HepG2 (cell line): ENCODE measurements at regions not wholly inside any gene's neighbourhood (a gene's known extent, or its start where the extent isn't known, plus 50 kb on each side); places are given as distances from the start of the nearest gene placed in this dataset.

Source experiments
- ATAC-seq: fragments of 200-7000 bp; cut with Tn5 transposase; 3 replicates; pipeline ENCODE4 v1.9.1; 2020; ENCODE audit warnings: mild to moderate bottlenecking, moderate library complexity
- BruUV-seq: library from RNA; stranded (reverse); fragments of 400-500 nt; replicated peaks from 2 replicates; lab custom pipeline; 2021; lab: Mats Ljungman, UMichigan
- CTCF ChIA-PET: fragments of 300-600 bp; formaldehyde crosslinking; extraction: SDS; loops from one replicate; lab custom pipeline; 2021; ENCODE audit warnings: low total read pairs, inconsistent platforms, low intra/inter-chr PET ratio; lab: Yijun Ruan, JAX
- POLR2A ChIA-PET: fragments of 350-600 bp; sonication (Branson Sonifier 250); formaldehyde crosslinking; loops from one replicate; lab custom pipeline; 2020; ENCODE audit warnings: antibody characterized with exemption, inconsistent platforms; lab: Yijun Ruan, JAX
- DNase-seq: peaks from one replicate; pipeline ENCODE4 v3.0.0-alpha.2; 2015; ENCODE audit warnings: low spot score
- FAIRE-seq: peaks from 3 replicates; lab custom pipeline; 2011; peaks lifted over from hg19 to GRCh38; lab: Jason Lieb, UNC
- H2AFZ ChIP-seq: one replicate; pipeline ENCODE4 v1.6.1; 2011; ENCODE audit warnings: low read length, inconsistent platforms
- H3K27ac ChIP-seq: fragments of 300-600 bp; 3 replicates; pipeline ENCODE4 v1.8.0; 2011; ENCODE audit warnings: mixed run types, mild to moderate bottlenecking, mixed read lengths, low read length, inconsistent platforms; ENCODE audit not compliant: insufficient read depth; ENCODE audit errors: extremely low read length
- H3K27me3 ChIP-seq, 2 experiments: fragments of 200-600 bp in 1 of 2; 2 replicates in 1 of 2; 3 replicates in 1 of 2; pipeline versions ENCODE4 v1.6.0 to v1.8.0; 2011; ENCODE audit warnings: low read length in 2 of 2, mild to moderate bottlenecking in 2 of 2, moderate library complexity in 2 of 2, inconsistent platforms in 1 of 2; ENCODE audit not compliant: insufficient read depth in 2 of 2, control insufficient read depth in 1 of 2
- H3K36me3 ChIP-seq, 2 experiments: fragments of 200-600 bp in 1 of 2; replicated peaks in 1 of 2; 2 replicates in 1 of 2; 3 replicates in 1 of 2; pipeline versions ENCODE4 v1.5.1 to v1.8.0; 2011; ENCODE audit warnings: low read length in 2 of 2, inconsistent platforms in 1 of 2; ENCODE audit not compliant: insufficient read depth in 2 of 2, control insufficient read depth in 1 of 2
- H3K4me1 ChIP-seq: 2 replicates; pipeline ENCODE4 v1.5.1; 2012; ENCODE audit warnings: low read length, inconsistent platforms; ENCODE audit not compliant: insufficient read depth
- H3K4me2 ChIP-seq: 2 replicates; pipeline ENCODE4 v1.6.0; 2011; ENCODE audit warnings: low read depth, low read length, inconsistent platforms
- H3K4me3 ChIP-seq, 3 experiments: fragments of 200-600 bp in 1 of 3; sonication (generic), shearing (Covaris generic) in 1 of 3; replicated peaks in 1 of 3; 2 replicates each; pipeline ENCODE4 v1.5.1; 2011 to 2016; ENCODE audit warnings: low read length in 3 of 3, inconsistent platforms in 2 of 3, low read depth in 2 of 3, mild to moderate bottlenecking in 2 of 3, control low read depth in 1 of 3, mixed read lengths in 1 of 3; ENCODE audit not compliant: insufficient read depth in 1 of 3
- H3K79me2 ChIP-seq: one replicate; pipeline ENCODE4 v1.6.1; 2011; ENCODE audit warnings: low read length, inconsistent platforms; ENCODE audit not compliant: insufficient read depth
- H3K9ac ChIP-seq: 2 replicates; pipeline ENCODE4 v1.6.0; 2011; ENCODE audit warnings: mild to moderate bottlenecking, low read depth, low read length, inconsistent platforms; ENCODE audit not compliant: insufficient read depth
- H3K9me3 ChIP-seq: 2 replicates; pipeline ENCODE4 v1.5.1; 2012; ENCODE audit warnings: mild to moderate bottlenecking, low read length
- H4K20me1 ChIP-seq: 2 replicates; pipeline ENCODE4 v1.6.0; 2011; ENCODE audit warnings: inconsistent platforms, mild to moderate bottlenecking, low read length, moderate library complexity; ENCODE audit not compliant: insufficient read depth
- HOMEZ ChIP-seq: IDR thresholded peaks from 2 replicates; pipeline ENCODE4 v1.6.1; 2016; ENCODE audit warnings: low read depth
- NCOA5 ChIP-seq: sonication (generic); formaldehyde crosslinking; IDR thresholded peaks from 2 replicates; pipeline ENCODE4 v1.4.0; 2020; ENCODE audit warnings: missing genetic modification reagents
- NR3C1 ChIP-seq: sonication (generic); formaldehyde crosslinking; IDR thresholded peaks from 2 replicates; pipeline ENCODE4 v1.4.0; 2020; ENCODE audit warnings: missing genetic modification reagents
- TMF1 ChIP-seq: sonication (generic); formaldehyde crosslinking; IDR thresholded peaks from 2 replicates; pipeline ENCODE4 v1.8.1; 2022; ENCODE audit warnings: low read depth, missing genetic modification reagents
- ZNF484 ChIP-seq: sonication (generic); formaldehyde crosslinking; IDR thresholded peaks from 2 replicates; pipeline ENCODE4 v1.5.1; 2020; ENCODE audit warnings: mild to moderate bottlenecking, low read depth, missing genetic modification reagents, borderline replicate concordance
- ZNF510 ChIP-seq: sonication (generic); formaldehyde crosslinking; IDR thresholded peaks from 2 replicates; pipeline ENCODE4 v1.4.0; 2020; ENCODE audit warnings: low read depth, mild to moderate bottlenecking, missing genetic modification reagents
- ZSCAN22 ChIP-seq: sonication (generic); formaldehyde crosslinking; IDR thresholded peaks from 2 replicates; pipeline ENCODE4 v1.4.0; 2020; ENCODE audit warnings: mild to moderate bottlenecking, missing genetic modification reagents
- WGBS: methylation state at CpG from one replicate; pipeline ENCODE4 v1.1.6; 2017; ENCODE audit warnings: low lambda C conversion rate; 5-methylcytosine and 5-hydroxymethylcytosine counted together
- in situ Hi-C: cut with HindIII; loops from 2 replicates; pipeline ENCODE4 v1.10.0; 2017; ENCODE audit warnings: low pct_unique_long_range_greater_than_20kb; ENCODE audit not compliant: extremely low pct_ligation_motif_present
- intact Hi-C: fragments of 100-400 bp; cut with micrococcal nuclease; formaldehyde crosslinking; loops from one replicate; pipeline ENCODE4 v1.10.0; 2022; ENCODE audit not compliant: unreplicated experiment
- TF ChIP-seq, protein P1 (sequence below): sonication (generic); formaldehyde crosslinking; IDR thresholded peaks from one replicate; pipeline ENCODE4 v1.5.1; 2020; ENCODE audit warnings: mild to moderate bottlenecking, missing genetic modification reagents; ENCODE audit errors: not compliant biosample characterization

DNA sequence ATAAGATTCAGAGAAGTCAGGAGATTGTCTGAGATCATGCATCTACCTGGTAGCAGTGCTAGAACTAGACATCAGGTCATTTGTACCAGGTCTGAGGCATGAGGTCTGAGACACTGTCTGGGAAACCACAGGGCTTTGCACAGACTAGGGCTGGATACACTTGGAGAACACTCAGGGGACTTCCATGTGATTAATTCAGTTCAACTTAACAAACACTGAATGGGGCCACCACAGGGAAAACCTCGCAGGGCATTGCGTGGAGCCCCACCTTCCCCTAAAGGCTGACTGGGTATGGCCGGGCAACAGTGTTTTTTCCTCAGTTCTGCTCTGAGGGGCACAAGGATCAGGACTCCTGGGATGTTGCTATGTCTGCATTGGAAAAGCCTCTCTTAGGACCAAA is 86.5 kb upstream of the WARS2 start (continued):
- TF ChIP-seq NR3C1 (CRISPR knock-in tag) = no peak
- no peak for TF ChIP-seq TMF1 (CRISPR knock-in tag)
- no peak for TF ChIP-seq NCOA5
- TF ChIP-seq ZNF484 (CRISPR knock-in tag) = no peak
- no peak for TF ChIP-seq ZSCAN22

DNA sequence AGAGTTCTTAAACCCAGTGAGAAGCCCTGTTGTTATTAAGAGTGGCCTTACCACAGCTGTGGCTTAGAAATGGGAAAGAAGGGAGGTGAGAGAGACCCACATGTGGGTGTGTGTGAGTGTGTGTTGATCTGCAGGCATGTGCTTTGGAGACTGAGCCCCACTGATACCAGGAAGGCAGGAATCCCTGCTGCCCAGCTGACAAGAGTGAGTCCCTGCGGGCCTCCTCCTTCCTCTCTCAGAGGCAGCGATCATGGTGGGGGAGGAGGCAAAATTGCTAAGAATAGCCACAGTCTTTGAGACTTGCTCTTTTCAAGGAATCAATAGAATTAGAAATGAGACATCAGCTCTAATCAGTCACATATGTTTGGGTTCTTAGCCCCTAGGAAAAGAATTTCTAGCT is 87.0 kb upstream of the WARS2 start:
- H3K4me3 ChIP-seq = no peak overlapping the region
- no peak overlapping the region for H3K27ac ChIP-seq
- WGBS = 83% methylated on average over 2 of the region's 2 CpGs
- CTCF ChIA-PET = no interaction called here
- H3K79me2 ChIP-seq = no peaks in the 10 kb centered on the region
- DNase-seq (no peak), ATAC-seq (no peak), FAIRE-seq (no peak)
- BruUV-seq = no TSS peak
- in situ Hi-C loops (no loop called here), intact Hi-C loops (no loop called here)
- TF ChIP-seq, protein P1, sequence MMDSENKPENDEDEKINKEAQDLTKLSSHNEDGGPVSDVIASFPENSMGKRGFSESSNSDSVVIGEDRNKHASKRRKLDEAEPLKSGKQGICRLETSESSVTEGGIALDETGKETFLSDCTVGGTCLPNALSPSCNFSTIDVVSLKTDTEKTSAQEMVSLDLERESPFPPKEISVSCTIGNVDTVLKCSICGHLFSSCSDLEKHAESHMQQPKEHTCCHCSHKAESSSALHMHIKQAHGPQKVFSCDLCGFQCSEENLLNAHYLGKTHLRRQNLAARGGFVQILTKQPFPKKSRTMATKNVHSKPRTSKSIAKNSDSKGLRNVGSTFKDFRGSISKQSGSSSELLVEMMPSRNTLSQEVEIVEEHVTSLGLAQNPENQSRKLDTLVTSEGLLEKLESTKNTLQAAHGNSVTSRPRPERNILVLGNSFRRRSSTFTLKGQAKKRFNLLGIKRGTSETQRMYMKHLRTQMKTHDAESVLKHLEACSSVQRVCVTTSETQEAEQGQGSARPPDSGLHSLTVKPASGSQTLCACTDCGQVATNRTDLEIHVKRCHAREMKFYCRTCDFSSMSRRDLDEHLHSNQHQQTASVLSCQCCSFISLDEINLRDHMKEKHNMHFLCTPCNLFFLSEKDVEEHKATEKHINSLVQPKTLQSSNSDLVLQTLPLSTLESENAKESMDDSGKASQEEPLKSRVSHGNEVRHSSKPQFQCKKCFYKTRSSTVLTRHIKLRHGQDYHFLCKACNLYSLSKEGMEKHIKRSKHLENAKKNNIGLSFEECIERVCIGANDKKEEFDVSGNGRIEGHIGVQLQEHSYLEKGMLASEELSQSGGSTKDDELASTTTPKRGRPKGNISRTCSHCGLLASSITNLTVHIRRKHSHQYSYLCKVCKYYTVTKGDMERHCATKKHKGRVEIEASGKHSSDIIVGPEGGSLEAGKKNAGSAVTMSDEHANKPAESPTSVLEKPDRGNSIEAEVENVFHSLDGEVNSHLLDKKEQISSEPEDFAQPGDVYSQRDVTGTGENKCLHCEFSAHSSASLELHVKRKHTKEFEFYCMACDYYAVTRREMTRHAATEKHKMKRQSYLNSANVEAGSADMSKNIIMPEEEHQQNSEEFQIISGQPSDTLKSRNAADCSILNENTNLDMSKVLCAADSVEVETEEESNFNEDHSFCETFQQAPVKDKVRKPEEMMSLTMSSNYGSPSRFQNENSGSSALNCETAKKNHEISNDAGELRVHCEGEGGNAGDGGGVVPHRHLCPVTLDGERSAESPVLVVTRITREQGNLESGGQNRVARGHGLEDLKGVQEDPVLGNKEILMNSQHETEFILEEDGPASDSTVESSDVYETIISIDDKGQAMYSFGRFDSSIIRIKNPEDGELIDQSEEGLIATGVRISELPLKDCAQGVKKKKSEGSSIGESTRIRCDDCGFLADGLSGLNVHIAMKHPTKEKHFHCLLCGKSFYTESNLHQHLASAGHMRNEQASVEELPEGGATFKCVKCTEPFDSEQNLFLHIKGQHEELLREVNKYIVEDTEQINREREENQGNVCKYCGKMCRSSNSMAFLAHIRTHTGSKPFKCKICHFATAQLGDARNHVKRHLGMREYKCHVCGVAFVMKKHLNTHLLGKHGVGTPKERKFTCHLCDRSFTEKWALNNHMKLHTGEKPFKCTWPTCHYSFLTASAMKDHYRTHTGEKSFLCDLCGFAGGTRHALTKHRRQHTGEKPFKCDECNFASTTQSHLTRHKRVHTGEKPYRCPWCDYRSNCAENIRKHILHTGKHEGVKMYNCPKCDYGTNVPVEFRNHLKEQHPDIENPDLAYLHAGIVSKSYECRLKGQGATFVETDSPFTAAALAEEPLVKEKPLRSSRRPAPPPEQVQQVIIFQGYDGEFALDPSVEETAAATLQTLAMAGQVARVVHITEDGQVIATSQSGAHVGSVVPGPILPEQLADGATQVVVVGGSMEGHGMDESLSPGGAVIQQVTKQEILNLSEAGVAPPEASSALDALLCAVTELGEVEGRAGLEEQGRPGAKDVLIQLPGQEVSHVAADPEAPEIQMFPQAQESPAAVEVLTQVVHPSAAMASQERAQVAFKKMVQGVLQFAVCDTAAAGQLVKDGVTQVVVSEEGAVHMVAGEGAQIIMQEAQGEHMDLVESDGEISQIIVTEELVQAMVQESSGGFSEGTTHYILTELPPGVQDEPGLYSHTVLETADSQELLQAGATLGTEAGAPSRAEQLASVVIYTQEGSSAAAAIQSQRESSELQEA (CRISPR knock-in tag) = no peak
- no peak for TF ChIP-seq HOMEZ (CRISPR knock-in tag)
- TF ChIP-seq ZNF510 (CRISPR knock-in tag) = no peak
- H3K36me3 ChIP-seq = no peaks in the 10 kb centered on the region
- no peak overlapping the region for H2AFZ ChIP-seq
- no peak overlapping the region for H3K9ac ChIP-seq
- H3K4me1 ChIP-seq = no peaks in the 10 kb centered on the region
- no peaks in the 10 kb centered on the region for H3K9me3 ChIP-seq
- H3K4me2 ChIP-seq = no peak overlapping the region
- POLR2A ChIA-PET = no interaction called here
- H3K27me3 ChIP-seq = no peaks in the 10 kb centered on the region
- no peaks in the 10 kb centered on the region for H4K20me1 ChIP-seq
